Activated CD4-positive, CD25-positive, alpha-beta regulatory T cell treated with anti-CD3 and anti-CD28 coated beads, Interleukin-2, amount 50 U/mL, for 24 hours (primary cell): ENCODE measurements at regions not wholly inside any gene's neighbourhood (a gene's known extent, or its start where the extent isn't known, plus 50 kb on each side); places are given as distances from the start of the nearest gene placed in this dataset.

ENCODE experiments used
- ATAC-seq, 2 donors: fragments of 150-1000 bp; cut with Tn5 transposase; one replicate each; pipeline ENCODE4 v1.10.0; 2021; ENCODE audit warnings: mild to moderate bottlenecking in 1 of 2, moderate library complexity in 1 of 2

- no peak for ATAC-seq
Measured at GRCh38 chr11:104830508-104830907, 67.8 kb downstream of the CASP12 start.

- ATAC-seq, result no peak
Measured at GRCh38 chr11:104830080-104830479, 68.2 kb downstream of the CASP12 start.

DNA sequence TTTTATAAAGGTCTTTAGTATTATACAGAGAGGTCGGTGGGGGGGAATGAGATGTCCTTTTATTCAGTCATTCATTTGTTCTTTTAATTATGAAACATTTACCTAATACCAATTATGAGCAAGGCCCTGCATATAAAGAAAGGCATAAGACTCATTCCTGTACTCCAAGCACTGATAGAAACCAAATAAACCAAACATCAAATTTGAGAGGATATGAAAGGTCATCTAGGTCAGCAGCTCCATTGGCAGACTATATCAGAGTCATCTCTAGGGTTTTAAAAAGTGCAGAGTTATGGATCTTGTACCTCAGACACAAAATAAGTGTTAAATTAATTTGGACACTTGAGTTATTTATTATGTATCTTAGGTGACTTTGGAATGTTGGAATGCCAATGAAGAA lies 71.5 kb downstream of the CASP12 start:
- ATAC-seq, result no peak

GRCh38 chr11:104823657-104824056 lies 74.6 kb downstream of the CASP12 start:
- ATAC-seq, result no peak

DNA sequence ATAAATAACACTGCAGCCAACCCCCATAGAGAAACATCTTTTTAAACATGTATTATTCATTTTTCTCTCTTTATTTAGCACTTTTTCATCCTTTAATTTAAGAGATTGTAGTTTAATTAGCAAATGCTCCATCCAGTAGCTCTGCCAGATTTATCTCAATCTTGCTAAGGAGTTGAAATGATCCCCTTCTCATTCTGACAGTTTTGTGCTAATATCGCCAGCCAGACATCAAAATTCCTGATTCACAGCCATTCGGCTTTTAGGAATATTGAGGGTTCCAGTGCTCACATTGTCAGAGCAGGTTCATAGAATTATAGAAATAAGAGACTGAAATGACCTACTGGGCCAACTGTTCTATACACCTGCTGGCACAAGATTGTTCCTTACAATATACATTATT lies 77.8 kb downstream of the CASP12 start:
- ATAC-seq, result no peak

DNA sequence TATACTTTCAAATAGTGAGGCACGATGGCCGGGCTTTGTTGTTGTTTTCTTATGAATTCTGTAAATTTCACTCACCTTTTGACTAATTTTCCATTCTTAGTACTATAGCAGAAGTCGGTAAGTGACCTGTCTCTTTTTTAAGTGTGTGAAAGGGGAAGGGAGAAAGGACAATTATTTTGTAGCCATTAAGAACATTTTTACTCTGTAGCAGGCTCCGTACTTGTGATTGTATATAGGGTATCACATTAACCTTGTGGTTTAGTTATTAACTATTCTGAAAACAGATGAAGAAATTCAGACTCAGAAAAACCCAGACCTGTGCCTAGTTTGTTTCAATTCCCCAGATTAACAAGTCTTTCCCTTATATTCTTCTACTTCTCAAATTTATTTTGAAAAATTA lies 78.7 kb downstream of the CASP12 start:
- ATAC-seq, result no peak

GRCh38 chr11:104819107-104819506 lies 79.2 kb downstream of the CASP12 start:
- ATAC-seq, result no peak

- ATAC-seq, result no peak
Measured at GRCh38 chr11:104817973-104818372, 80.3 kb downstream of the CASP12 start.

GRCh38 chr11:104813532-104813931 lies 84.7 kb downstream of the CASP12 start:
- no peak for ATAC-seq

DNA sequence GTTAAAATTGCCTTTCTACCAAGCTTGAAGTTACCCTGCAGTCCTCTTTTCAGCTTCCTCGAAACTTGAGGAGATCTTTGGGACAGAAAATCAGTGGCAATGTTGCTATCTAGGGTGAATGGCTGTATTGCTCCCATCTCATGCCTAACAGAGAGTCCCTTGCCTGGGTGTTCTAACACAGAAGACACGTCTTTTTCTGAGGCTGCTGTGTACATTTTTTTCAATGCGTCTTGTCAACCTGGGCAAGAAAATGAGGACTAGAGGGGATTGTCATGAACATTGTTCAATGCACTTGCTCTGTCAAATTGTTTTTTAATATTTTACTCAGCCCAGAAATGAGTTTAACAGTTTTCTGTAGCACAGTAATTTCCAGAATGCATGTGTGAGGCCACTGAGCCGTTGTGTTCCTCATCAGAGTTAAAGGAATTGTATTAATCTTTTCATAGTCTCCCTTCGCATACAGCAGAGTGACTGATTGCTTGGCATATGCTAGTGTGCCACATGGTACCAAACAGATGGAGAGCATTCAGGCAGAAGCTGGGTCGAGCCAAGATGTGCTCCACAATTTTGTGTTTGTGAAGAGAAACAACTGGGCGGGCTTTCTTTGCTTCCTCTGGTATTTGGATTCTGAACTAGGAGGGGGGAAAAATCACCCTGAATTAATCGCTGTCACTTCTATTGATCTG lies 86.0 kb downstream of the CASP12 start:
- no peak for ATAC-seq

- ATAC-seq, result no peak
Measured at GRCh38 chr11:104803776-104804175, 94.5 kb downstream of the CASP12 start.

- peak; percentile 72 to 74 for ATAC-seq
Measured at GRCh38 chr11:104799251-104799650, 99.0 kb downstream of the CASP12 start.

- ATAC-seq, result peak; percentile 59 to 63
Measured at GRCh38 chr11:104798789-104799188, 99.5 kb downstream of the CASP12 start.

- no peak for ATAC-seq
Measured at GRCh38 chr11:104796301-104796700, 102.0 kb downstream of the CASP12 start.

DNA sequence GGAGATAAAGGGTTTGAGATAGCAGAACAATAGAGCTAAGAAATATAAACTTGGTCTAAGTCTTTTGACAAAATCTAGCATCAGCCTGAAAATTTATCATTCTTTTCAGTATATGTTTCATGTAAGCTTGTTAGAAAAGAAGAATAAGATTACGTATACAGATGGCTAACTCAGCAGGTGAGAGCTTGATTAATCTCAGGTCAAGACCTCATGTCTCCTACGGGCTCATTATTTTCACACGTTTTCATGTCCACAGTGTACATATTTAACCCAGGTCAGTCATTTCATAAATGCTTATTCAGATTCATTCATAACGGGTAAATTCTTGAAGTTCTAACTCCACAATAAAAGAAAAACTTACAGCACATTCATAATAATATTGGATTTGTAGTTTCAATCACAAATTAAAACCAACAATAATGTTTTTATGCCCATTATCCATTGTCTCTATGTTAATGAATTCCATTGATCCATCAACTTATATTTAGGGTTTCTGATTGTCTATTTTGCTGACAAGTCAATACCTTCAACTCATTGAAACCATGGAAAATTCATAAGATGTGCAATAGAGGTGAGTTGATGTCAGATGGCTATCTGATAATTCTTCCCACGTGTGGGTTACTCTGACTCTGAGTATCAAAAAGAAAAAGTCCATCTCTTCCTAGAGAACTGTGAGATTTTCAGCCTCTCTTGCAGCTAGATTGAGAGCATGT lies 102.6 kb downstream of the CASP12 start:
- ATAC-seq, result no peak

DNA sequence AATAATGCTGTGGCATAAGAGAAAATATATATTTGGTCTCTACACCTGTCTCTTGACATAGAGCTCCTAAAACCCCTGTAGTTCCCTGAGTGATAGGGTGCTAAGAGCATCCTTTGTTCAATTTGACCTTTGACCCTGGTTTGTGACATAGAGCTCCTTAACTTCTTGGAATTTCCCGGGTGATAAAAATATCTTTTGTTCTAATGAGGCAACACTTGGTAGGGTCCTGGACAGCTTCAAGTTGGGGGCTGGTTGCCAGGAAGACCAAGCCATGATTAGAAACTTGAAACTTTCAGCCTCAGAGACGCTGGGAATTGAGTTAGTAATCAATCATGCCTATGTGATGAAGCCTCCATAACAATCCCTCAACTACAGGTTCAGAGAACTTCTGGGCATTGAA lies 105.4 kb downstream of the CASP12 start:
- no peak for ATAC-seq

DNA sequence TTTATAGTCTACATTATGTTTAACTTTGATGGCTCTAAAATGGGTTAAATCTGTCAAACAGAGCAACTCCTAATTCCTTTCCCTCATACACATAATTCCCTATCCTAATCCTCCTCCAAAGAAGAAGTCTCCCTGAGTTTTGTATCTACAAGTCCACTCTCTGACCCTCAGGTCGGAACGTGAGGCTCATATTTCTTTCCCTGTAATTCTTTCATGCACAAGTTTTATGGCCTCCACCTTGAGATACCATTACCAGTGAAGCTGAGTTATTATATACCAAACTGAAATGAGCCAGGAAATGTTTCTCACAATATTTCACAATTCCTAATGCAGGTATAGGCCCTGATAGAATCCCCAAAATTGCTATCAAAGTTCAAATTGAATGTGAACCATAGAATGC lies 106.4 kb downstream of the CASP12 start:
- no peak for ATAC-seq

GRCh38 chr11:104784684-104785460 lies 113.4 kb downstream of the CASP12 start:
- ATAC-seq, result no peak

DNA sequence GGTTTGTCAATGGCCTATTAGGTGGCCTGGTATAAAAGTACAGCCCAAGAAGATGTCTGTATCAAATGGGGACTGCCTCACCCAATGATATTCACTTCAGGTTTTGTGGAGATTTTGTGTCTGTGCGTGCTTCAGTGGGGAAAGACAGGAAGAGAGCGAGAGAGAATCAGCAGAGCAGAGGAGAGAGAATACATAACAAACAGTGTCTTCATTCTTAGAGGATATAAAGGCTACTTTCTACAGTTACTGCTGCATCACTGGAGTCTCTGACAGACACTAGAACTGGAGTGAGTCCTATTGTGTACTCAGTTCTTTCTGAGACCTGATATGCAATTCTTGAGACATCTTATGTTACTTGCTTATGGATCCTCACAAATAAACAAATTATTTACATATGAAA lies 115.0 kb downstream of the CASP12 start:
- no peak for ATAC-seq

- ATAC-seq, result no peak
Measured at GRCh38 chr11:104782377-104782754, 115.9 kb downstream of the CASP12 start.

GRCh38 chr11:104781719-104782376 lies 116.4 kb downstream of the CASP12 start:
- ATAC-seq, result no peak

- ATAC-seq, result no peak
Measured at GRCh38 chr11:104781037-104781436, 117.2 kb downstream of the CASP12 start.

DNA sequence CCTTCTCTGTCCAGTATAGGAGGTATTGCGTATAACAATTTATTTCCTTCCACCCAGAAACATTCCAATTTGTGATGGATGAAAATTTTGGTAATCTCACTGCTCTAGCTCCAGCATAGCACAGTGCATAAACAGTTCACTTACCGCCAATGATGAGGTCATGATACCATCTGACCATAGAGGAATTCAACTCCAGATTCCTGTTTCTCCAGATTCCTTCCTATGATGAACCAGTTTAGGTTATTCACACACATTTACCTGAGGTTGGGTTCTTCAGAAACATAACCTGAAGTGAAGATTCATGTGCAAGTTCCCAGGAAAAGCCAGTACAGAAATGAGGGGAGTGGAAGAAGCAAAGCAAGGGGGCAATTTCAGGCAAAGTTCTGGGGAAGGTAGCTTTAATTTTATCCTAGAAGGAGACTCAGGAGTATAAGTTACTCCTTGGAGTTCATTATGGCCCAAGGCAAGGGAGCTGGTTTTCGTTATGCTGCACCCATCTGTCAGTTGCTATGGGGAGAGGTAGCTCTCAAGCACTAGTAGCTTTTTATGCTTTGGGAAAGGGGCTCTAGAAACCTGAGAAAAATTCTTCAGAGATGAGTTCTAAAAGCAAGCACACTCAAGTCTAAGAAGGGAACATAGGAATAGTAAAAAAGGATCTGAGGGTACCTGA lies 121.6 kb downstream of the CASP12 start:
- no peak for ATAC-seq
